ENCODE measurements at regions not wholly inside any gene's neighbourhood (a gene's known extent, or its start where the extent isn't known, plus 50 kb on each side); places are given as distances from the start of the nearest gene placed in this dataset.

- TF ChIP-seq EZH2phosphoT487 (IDR thresholded peaks at IDR 0.05; ENCODE audit: low read depth, severe bottlenecking, unreplicated experiment): no peak
- no peak for TF ChIP-seq CTCF (IDR thresholded peaks at IDR 0.05; ENCODE audit: poor library complexity)
- TF ChIP-seq EZH2 (IDR thresholded peaks at IDR 0.05; ENCODE audit: borderline replicate concordance): no peak
Observed at GRCh38 chr3:104785947-104786346, 580.8 kb upstream of the ALCAM start.
